Heart left ventricle (tissue), 16 donors: ENCODE measurements at regions not wholly inside any gene's neighbourhood (a gene's known extent, or its start where the extent isn't known, plus 50 kb on each side); places are given as distances from the start of the nearest gene placed in this dataset.

Experiments used
- ATAC-seq, 4 donors: fragments of 200-7000 bp; cut with Tn5 transposase; one replicate each; pipeline ENCODE4 v1.9.1; 2020 to 2022; ENCODE audit warnings: moderate library complexity in 4 of 4, mild to moderate bottlenecking in 3 of 4, moderate number of reproducible peaks in 1 of 4
- DNase-seq, 5 donors: peaks; one replicate each; pipeline ENCODE4 v3.0.0-alpha.2; 2020
- H3K27ac ChIP-seq, 12 donors: fragments of 200-600 bp; sonication (generic) in 4 of 12; one replicate each; pipeline versions ENCODE4 v1.5.0 to v1.8.0; 2016 to 2022; ENCODE audit warnings: mild to moderate bottlenecking in 2 of 12
- H3K27me3 ChIP-seq, 9 donors: fragments of 200-600 bp; sonication (generic) in 2 of 9; one replicate each; pipeline versions ENCODE4 v1.5.1 to v1.8.0; 2016 to 2022; ENCODE audit warnings: mild to moderate bottlenecking in 3 of 9
- H3K36me3 ChIP-seq, 9 donors: fragments of 200-600 bp; sonication (generic) in 2 of 9; one replicate each; pipeline versions ENCODE4 v1.5.0 to v1.8.0; 2018 to 2022; ENCODE audit warnings: mild to moderate bottlenecking in 2 of 9
- H3K4me1 ChIP-seq, 12 donors: fragments of 200-600 bp; sonication (generic) in 4 of 12; one replicate each; pipeline versions ENCODE4 v1.5.0 to v1.8.0; 2016 to 2022; ENCODE audit warnings: mild to moderate bottlenecking in 3 of 12
- H3K4me3 ChIP-seq, 12 donors: fragments of 200-600 bp; sonication (generic) in 4 of 12; one replicate each; pipeline versions ENCODE4 v1.5.0 to v1.8.0; 2017 to 2022; ENCODE audit warnings: mild to moderate bottlenecking in 9 of 12, moderate library complexity in 4 of 12
- H3K9me3 ChIP-seq, 12 donors: fragments of 200-600 bp; sonication (generic) in 4 of 12; one replicate each; pipeline versions ENCODE4 v1.5.0 to v1.8.0; 2016 to 2022; ENCODE audit warnings: mild to moderate bottlenecking in 1 of 12
- CTCF ChIP-seq, 12 donors: fragments of 200-600 bp; sonication (generic) in 4 of 12; IDR thresholded peaks; one replicate each; pipeline versions ENCODE4 v1.5.0 to v1.8.0; 2018 to 2022; ENCODE audit warnings: antibody characterized with exemption in 12 of 12, mild to moderate bottlenecking in 5 of 12
- POLR2A ChIP-seq, 2 donors: fragments of 450-650 bp; IDR thresholded peaks; one replicate each; pipeline ENCODE4 v1.6.1; 2017; ENCODE audit warnings: antibody characterized with exemption in 2 of 2, mild to moderate bottlenecking in 2 of 2, moderate library complexity in 2 of 2
- WGBS, 4 donors: extraction: QIAGEN DNeasy Blood & Tissue Kit in 2 of 4; methylation state at CpG; one replicate each; pipeline versions ENCODE4 v1.1.5 to v1.1.7; 2013 to 2018; 5-methylcytosine and 5-hydroxymethylcytosine counted together
- intact Hi-C, 10 donors: fragments of 100-400 bp; cut with DNase I; formaldehyde crosslinking; loops; one replicate each; pipeline versions ENCODE4 v1.11.1 to v1.14.2; 2022
- donor health status: ischemic (EF 13 %, LVEDD 7.1; RV severe dilation, severe dysfunction).
- donor health status: healthy with polysubstance abuse.
- donor health status: DM: no; HTN: yes; CAD: no.
- donor health status: DM: no; HTN: no; CAD: no.
- donor health status: ischemic (EF 25% LVEDD 6.9; RV normal size, moderate dysfunction).
- donor health status: ischemic (EF 25% LVEDD 5.7; RV mildly dilated, moderate dysfunction).
- donor health status: healthy.
- donor health status: DM: yes; HTN: yes; CAD: no.
- donor health status: ischemic (EF 35%, LVEDD 5.7; RV mildly dilated, moderate dysfunction).
- donor health status: nonischemic (EF 11% LVEDD 7.7; RV severe dilation, severe dysfunction).
- donor health status: DM: yes; HTN: yes; CAD: no.
- donor health status: PGD.
- donor health status: ischemic (EF 29% LVEDD 5.4; RV normal size, mild dysfunction).
- donor health status: nonischemic (EF 23%, LVEDD 6.1; RV moderate dilation, normal function).

DNA sequence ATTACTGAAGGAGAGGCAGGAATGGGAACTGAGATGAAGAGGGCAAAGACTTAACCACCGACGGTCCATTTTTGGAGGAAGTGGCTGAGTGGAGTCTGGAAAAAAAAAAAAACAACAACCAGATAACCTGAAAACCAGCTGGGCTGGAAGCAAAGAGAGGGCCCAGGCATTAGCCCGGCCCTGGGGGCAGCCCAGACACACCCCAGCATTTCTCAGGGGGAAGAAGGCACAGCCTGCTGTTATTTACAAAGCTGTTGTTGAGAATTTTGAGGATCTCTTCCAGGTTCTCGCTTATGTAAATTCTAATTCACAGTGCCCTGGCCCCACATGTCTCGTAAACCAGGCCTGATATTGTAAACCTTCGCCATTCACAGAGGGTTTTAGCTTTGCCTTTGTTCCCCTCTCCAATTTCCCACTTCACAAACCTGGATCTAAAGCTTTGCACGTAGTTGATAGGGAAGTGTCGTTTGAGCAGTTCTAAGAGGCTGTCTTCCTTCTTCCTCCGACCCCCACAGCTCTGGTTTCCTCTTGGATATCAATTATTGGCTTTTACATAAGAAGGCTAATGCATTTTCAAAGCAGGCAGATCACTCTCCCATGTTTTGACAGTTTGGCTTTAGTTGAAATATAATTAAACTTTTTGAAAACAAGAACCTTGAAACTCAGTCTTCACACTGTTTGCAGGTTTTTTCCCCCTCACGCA is 161.8 kb upstream of the IRF2BP2 start:
- DNase-seq: no peak
- intact Hi-C loops: loop anchor here in 1 of 10 donors (5.0 kb wide), 1 partner anchor 44 kb away; no protein-coding TSS in a partner anchor

GRCh38 chr1:234770924-234771540 is 161.1 kb upstream of the IRF2BP2 start:
- H3K36me3 ChIP-seq: no peaks in the 10 kb centered on the region
- H3K27me3 ChIP-seq: no peaks in the 10 kb centered on the region
- intact Hi-C loops: loop anchor here in 1 of 10 donors (5.0 kb wide), 1 partner anchor 44 kb away; no protein-coding TSS in a partner anchor
- ATAC-seq (no peak), DNase-seq (no peak)
- 89 to 98% (median 97%) methylated on average over 9 of the region's 9 CpGs for WGBS, 4 donors
- TF ChIP-seq POLR2A (IDR thresholded peaks at IDR 0.05) (no peak), CTCF (IDR thresholded peaks at IDR 0.05) (no peak)
- H3K4me3 ChIP-seq: no peak overlapping the region
- H3K9me3 ChIP-seq: no peaks in the 10 kb centered on the region
- H3K4me1 ChIP-seq: peaks cover 0 to 61% (median 13%) of the 10 kb centered on the region in 12 donors
- H3K27ac ChIP-seq: peak overlapping the region in 2 of 12 donors; percentile 4 to 92

More for the DNA sequence above, 161.8 kb upstream of the IRF2BP2 start:
- H3K4me1 ChIP-seq: peaks cover 0 to 61% (median 13%) of the 10 kb centered on the region in 12 donors
- peak overlapping the region in 7 of 12 donors; percentile 4 to 92 (median 34) for H3K27ac ChIP-seq
- ATAC-seq: no peak
- TF ChIP-seq CTCF (IDR thresholded peaks at IDR 0.05) (no peak), POLR2A (IDR thresholded peaks at IDR 0.05) (no peak)
- H3K36me3 ChIP-seq: no peaks in the 10 kb centered on the region
- no peak overlapping the region for H3K4me3 ChIP-seq
- peaks cover 0 to 5% (median 4%) of the 10 kb centered on the region in 9 donors for H3K27me3 ChIP-seq
- H3K9me3 ChIP-seq: no peaks in the 10 kb centered on the region
- 56 to 66% (median 60%) methylated on average over 10 of the region's 10 CpGs for WGBS, 4 donors

GRCh38 chr1:234769986-234770795 is 160.2 kb upstream of the IRF2BP2 start:
- no peak overlapping the region for H3K27ac ChIP-seq
- no peak for DNase-seq
- H3K4me1 ChIP-seq: peaks cover 0 to 60% (median 13%) of the 10 kb centered on the region in 12 donors
- no peak for TF ChIP-seq CTCF (IDR thresholded peaks at IDR 0.05)
- TF ChIP-seq POLR2A (IDR thresholded peaks at IDR 0.05): no peak
- no peaks in the 10 kb centered on the region for H3K36me3 ChIP-seq
- ATAC-seq: no peak
- 76 to 84% (median 82%) methylated on average over 25 of the region's 25 CpGs for WGBS, 4 donors
- no peaks in the 10 kb centered on the region for H3K9me3 ChIP-seq
- no peaks in the 10 kb centered on the region for H3K27me3 ChIP-seq
- H3K4me3 ChIP-seq: no peak overlapping the region
- intact Hi-C loops: loop anchor here in 2 of 10 donors (5.0 kb wide), 1 partner anchor 43 kb away; no protein-coding TSS in a partner anchor
